AML-193 (cell line): ENCODE measurements at regions not wholly inside any gene's neighbourhood (a gene's known extent, or its start where the extent isn't known, plus 50 kb on each side); places are given as distances from the start of the nearest gene placed in this dataset.
"Not testable (repeated sequence)": the region's sequence is repeated elsewhere in the genome, so short reads cannot be mapped to it uniquely, and the experiment has no call there.

Source experiments
- DNase-seq, 2 experiments: peaks; one replicate each; lab custom pipeline; 2025; lab: John Stamatoyannopoulos, UW

GRCh38 chr2:12452185-12452584 lies 264.6 kb upstream of the TRIB2 start:
- peak; percentile 76 to 80 for DNase-seq

GRCh38 chr2:12453731-12454130 lies 263.0 kb upstream of the TRIB2 start:
- no peak for DNase-seq

DNA sequence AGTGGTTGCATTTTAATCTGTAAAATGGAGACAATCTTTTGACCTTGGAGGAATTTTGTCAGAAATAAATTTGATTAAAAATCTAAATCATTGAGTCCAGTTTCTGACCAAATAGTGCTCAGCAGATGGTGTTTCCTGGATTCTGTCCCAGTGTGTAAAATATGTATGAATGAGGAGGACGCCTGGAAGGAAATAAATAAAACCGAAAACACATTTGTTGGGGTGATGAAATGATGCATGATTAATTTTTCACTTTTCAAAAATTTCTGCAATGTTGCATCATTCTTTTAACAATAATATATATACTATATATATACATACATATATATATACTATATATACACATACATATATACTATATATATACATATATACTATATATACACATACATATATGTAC lies 261.1 kb upstream of the TRIB2 start:
- no peak for DNase-seq

DNA sequence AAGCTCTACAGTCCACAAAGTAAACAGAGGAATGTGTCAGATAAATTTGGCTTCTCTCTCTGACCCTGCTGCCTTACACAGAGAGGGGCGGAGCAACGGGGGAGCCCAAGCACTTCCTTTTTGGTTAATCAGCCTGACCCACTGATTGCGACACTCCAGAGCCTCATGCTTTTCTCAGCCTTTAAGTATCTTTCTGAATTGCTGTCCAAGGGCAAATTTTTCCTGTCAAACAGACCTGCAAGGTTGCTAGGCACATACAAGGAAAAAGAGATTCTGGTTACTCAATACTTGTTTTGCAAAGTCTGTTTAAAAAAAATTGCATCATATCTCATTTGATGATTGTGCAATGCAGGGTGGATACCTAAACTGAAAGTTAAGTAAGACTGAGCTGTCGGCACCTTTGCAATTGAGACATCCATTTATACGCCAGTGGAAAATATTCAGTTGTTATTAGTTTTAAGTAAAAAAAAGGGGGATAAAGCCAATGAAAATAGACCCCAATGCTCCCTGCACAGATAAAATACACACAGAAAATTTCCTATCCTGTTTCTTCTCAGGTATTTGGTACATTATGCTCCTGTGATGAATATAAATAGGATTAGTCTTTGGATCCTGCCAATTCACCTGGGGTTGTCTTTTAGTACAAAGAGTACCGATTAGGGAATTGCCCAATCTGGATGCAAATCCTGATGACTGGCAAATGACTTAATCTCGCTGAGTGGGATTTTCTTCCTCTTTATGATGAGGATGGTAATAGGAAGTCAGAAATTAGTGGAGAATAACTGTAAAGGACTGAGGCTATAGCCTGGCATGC lies 260.2 kb upstream of the TRIB2 start:
- DNase-seq, result peak; percentile 98 to 100

GRCh38 chr2:12457831-12458230 lies 258.9 kb upstream of the TRIB2 start:
- DNase-seq, result no peak

DNA sequence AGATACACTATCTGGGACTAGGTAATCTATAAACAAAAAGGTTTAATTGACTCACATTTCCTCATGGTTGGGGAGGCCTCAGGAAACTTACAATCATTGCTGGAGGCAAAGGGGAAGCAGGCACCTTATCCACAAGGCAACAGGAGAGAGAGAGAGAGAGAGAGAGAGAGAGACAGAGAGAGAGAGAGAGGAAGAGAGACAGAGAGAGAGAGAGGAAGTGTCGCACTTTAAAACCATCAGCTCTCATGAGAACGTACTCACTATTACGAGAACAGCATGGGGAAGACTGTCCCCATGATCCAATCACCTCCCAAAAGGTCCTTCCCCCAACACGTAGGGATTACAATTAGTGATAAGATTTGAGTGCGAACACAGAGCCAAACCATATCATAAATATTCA lies 253.5 kb upstream of the TRIB2 start:
- no peak for DNase-seq

DNA sequence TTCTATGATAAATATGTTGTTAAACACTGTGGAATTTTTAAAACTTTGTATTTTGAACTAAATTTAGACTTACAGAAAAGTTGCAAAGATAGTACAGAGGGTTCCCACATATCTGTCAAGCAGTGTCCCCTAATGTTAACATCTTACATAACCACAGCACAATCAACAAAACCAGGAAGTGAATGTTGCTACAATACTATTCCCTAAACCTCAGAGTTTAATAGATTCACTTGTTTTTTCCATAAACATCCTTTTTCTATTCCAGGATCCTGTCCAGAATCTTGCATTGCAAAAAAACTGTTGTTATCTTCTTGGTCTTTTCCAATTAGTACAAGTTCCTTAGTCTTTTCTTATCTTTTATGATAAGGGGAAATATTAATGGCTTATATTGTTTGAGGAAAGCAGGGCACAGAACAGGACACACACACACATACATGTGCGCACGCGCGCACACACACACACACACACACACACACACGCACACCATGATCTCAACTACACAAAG lies 251.1 kb upstream of the TRIB2 start:
- no peak for DNase-seq

DNA sequence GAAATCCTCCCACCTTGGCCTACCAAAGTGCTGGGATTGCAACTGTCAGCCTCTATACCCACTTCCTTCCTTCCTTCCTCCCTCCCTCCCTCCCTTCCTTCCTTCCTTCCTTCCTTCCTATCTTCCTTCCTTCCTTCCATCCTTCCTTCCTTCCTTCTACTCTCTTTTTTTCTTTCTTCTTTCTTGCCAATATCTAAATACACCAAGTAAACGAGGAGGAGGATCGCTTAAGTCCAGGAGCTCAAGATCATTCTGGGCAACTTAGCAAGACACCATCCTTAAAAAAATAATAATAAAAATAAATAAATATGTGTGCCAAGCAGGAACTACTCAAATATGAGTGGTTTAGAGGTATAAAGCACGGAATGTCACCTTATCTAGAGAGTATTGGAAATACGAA lies 249.4 kb upstream of the TRIB2 start:
- DNase-seq, result no peak

- DNase-seq, result no peak
These were observed 247.6 kb upstream of the TRIB2 start for GRCh38 chr2:12469141-12469561.

GRCh38 chr2:12472265-12472664 lies 244.5 kb upstream of the TRIB2 start:
- not testable (repeated sequence) for DNase-seq

DNA sequence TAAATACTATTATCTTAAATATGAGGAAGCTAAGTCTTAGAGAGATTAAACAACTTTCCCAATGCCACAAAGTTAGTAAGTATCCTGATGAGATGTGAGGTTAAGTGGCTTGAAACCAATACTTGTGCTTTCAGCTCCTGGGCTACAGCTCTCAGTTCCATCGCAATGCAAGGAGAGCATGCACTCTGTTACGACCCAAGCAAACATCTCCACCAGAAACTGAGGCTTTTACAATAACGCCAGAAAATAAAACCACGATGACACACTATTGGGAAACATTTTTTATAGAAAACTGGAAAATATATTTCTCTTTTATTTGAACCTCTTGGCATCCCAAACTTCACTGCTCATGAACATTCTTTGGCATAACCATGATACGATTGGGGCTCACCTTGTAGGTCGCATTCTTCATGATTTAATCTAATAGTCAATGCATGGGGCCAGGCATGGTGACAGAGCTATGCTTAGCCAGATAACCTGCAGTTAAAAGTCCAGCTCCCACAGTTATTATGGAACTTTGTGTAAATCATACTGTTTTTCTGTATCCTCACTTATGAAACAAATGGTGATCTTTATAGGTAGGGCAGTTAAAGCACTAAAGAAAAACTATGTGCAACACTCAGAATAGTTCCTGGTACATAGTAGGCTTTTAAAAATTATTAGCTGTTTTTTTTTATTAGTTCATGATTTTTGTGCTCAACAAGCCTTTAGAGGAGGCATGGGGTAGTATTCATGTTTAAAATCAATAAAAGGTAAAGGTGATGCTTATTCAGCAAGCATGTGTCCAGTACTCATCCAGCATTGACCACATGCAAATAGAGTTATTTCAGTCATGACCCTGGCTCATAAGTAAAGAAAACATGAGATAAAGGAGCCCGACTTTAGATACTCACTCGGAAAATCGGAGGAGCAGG lies 238.3 kb upstream of the TRIB2 start:
- DNase-seq, result no peak

DNA sequence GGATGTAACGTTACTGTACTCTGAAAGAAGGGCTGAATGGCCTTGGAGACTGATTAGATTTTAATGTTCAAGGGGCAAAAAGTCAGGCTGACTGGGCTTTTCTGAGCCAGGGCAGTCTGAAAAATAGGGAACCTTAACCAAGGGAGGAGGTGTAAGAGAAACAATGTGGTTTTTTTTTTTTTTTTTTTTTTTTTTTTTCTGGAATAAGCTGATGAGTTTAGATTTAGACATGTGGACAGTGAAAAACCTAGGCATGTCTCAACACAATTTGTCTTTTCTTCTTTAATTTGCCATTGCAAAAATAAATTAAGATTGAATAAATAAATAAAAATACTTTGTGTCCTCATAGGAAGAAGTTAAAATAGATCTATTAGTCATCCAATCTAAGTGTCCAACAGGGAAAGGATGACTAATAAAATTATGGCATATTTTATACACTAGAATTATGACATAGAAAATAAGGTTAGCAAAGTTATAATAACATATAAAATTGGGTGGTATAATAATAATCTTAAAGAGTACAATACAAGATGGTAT lies 237.6 kb upstream of the TRIB2 start:
- DNase-seq, result peak in 1 of 2 experiments; percentile 3

- no peak for DNase-seq
These were observed 232.1 kb upstream of the TRIB2 start for GRCh38 chr2:12484536-12485115.

- DNase-seq, result no peak
These were observed 230.3 kb upstream of the TRIB2 start for GRCh38 chr2:12486205-12487118.

DNA sequence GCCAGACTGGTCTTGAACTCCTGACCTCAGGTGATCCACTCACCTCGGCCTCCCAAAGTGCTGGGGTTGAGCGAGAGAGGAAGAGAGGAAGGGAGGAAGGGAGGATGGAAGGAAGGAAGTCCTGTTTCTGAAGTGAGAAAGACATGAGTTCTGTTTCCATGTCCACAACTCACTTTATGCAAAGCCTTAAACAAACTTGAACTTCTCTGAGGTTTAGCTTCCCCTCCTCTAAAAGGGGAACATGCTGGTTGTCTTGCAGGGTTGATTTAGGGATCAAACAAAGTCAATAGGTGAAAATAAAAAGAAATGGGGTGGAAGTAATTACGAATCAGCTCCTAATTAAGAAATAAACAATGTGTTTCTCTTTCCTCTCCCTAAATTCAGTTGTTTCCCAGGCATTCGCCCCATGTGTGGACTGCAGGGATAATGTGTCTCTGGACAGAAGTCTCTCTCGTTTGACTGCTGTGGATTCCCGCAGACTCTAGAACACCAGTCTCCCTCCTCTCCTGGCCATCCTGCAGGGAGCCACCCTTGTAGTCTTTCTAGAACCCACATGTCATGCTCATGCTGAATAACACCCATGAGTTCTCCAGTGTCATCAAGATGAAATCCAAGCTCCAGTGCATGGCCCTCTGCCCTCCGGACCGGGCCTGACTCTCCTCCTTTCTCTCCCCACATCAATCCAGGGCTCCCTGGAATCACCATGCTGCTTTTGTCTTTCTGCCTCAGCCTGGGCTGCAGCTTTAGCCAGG lies 229.3 kb upstream of the TRIB2 start:
- no peak for DNase-seq

- no peak for DNase-seq
These were observed 228.1 kb upstream of the TRIB2 start for GRCh38 chr2:12488352-12489318.

DNA sequence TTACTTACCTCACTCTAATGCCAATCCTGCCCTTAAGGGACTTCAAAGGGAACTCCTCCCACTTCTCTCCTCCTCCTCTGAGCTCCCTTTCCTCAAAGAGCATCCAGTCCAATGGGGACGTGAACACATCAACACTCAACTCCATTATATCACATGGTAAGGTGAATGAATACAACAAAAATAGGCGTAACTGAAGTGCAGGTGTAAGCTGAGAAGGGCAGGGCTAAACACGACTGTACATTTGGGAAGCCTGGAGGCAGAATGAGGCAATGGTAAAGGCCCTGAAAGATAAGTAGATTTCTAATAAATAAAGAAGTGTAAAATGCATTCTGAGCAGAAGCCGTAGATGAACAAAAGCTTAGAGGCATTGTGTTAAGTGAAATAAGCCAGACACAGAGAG lies 226.1 kb upstream of the TRIB2 start:
- DNase-seq, result no peak

GRCh38 chr2:12492360-12492759 lies 224.4 kb upstream of the TRIB2 start:
- DNase-seq, result not testable (repeated sequence)

GRCh38 chr2:12493031-12493513 lies 223.7 kb upstream of the TRIB2 start:
- no peak for DNase-seq
